SK-N-MC (cell line): ENCODE measurements at regions not wholly inside any gene's neighbourhood (a gene's known extent, or its start where the extent isn't known, plus 50 kb on each side); places are given as distances from the start of the nearest gene placed in this dataset.

Experiments used
- FOXP2 ChIP-seq: optimal IDR thresholded peaks from 2 replicates; pipeline ENCODE3; 2011; ENCODE audit warnings: mild to moderate bottlenecking, moderate library complexity; ENCODE audit not compliant: insufficient read depth; ENCODE audit errors: extremely low read length, control extremely low read depth
- POLR2AphosphoS5 ChIP-seq: IDR thresholded peaks from 2 replicates; pipeline ENCODE4 v1.6.1; 2012; ENCODE audit warnings: mild to moderate bottlenecking, low read depth, low read length, borderline replicate concordance

- TF ChIP-seq POLR2AphosphoS5 (no peak), FOXP2 (no peak)
These were observed 258.6 kb upstream of the MKI67 start for GRCh38 chr10:128384831-128385230.
